GM19099 (cell line): ENCODE measurements at regions not wholly inside any gene's neighbourhood (a gene's known extent, or its start where the extent isn't known, plus 50 kb on each side); places are given as distances from the start of the nearest gene placed in this dataset.

Experiments used
- POLR2A ChIP-seq: IDR thresholded peaks from 3 replicates; pipeline ENCODE4 v1.6.1; 2011; ENCODE audit warnings: low read depth; ENCODE audit not compliant: insufficient read length; ENCODE audit errors: extremely low read depth

GRCh38 chr12:69119770-69120169, 119.6 kb upstream of the CPSF6 start:
- TF ChIP-seq POLR2A = no peak

- no peak for TF ChIP-seq POLR2A
Measured at GRCh38 chr12:69120354-69120753, 119.0 kb upstream of the CPSF6 start.

GRCh38 chr12:69123311-69123710, 116.1 kb upstream of the CPSF6 start:
- no peak for TF ChIP-seq POLR2A

GRCh38 chr12:69123919-69124638, 115.3 kb upstream of the CPSF6 start:
- no peak for TF ChIP-seq POLR2A

DNA sequence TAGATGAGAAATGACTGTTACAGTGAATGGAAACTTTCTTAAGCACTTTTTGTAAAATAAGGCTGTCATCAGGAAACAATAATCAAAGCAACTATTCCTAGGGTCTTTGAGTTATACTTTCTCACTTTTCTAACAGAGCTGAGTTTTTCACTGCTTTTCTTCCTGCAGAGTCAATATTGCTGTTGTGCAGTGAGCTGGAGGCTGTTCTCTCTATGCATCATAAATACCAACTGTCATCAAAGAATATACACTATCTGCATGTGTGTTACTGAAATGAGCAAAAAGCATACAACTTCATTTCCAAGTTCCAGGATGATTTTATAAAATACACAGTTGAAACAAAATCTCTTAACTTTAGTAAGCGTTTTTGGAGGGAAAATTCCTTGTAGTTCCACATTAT, 110.4 kb upstream of the CPSF6 start:
- no peak for TF ChIP-seq POLR2A

DNA sequence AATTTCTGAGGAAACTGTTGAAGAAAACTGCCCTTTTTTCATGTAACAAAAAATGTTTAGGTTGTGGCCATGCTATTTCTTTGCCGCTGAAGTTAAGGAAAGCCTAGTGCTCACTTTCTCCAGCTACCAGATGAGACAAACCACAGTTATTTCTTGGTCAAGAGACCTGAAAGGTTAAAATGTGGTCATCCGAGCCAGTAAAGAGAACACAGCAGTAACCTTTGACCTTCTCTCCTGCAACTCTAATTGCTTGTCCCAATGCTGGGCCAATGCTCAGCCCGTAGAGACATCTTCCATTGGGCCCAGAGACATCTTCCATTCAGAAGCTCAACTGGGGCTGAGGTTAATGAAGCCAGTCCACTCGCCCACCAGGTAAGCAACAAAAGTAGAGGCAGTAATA, 109.8 kb upstream of the CPSF6 start:
- no peak for TF ChIP-seq POLR2A

- TF ChIP-seq POLR2A = no peak
Measured at GRCh38 chr12:69130064-69130463, 109.3 kb upstream of the CPSF6 start.

DNA sequence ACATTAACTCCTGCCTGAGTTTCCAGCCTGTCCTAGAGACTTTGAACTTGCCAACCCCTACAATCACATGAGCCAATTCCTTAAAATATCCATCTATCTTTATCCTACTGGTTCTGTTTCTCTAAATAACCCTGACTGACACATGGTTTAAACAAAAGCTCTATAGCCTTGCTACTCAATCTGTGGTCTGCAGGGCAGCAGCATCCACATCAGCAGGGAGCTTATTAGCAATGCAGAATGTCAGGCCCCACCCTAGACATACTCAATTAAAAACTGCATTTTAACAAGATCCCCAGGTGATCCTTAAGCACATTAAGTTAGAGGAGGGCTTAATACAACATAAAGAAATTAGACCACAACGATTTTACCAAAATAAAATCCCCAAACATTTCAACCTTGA, 108.3 kb upstream of the CPSF6 start:
- TF ChIP-seq POLR2A = no peak

- no peak for TF ChIP-seq POLR2A
Measured at GRCh38 chr12:69136931-69137613, 102.3 kb upstream of the CPSF6 start.

DNA sequence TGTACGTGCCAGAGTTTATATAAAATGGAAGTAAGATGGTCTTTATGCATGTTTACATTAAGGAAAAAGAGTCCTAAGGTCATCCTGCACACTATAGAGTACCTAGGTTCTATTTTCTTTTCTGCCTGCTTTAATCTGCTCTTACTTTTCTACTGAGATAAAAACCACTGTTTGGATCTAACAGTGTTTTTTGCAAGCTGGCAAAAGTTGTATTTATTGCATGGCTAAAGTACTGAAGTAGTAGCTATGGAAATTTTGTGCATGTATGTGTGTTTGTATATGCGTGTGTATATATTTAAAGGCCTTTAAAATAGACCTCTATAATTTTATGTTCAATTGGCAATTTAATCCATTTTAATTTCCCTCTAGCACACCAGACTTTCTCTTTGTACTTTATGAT, 98.3 kb upstream of the CPSF6 start:
- TF ChIP-seq POLR2A = no peak

DNA sequence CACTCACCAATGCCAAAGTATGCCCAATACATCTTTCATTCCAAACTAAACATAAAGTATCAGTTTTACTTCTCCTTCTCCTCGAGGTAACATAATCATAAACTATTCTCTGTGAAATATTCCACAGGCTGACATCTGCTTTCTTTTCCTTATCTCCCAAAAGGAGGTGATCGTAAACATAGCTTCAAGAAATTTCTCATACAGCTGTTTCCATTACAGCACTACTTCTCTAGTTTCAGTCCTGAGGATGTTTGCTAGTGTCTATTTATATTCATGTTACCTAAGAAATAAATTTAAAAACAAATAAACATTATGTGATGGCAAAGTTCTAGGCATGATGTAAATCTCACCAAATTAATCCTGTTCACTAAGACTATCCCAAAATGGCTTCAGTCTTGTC, 90.1 kb upstream of the CPSF6 start:
- no peak for TF ChIP-seq POLR2A

DNA sequence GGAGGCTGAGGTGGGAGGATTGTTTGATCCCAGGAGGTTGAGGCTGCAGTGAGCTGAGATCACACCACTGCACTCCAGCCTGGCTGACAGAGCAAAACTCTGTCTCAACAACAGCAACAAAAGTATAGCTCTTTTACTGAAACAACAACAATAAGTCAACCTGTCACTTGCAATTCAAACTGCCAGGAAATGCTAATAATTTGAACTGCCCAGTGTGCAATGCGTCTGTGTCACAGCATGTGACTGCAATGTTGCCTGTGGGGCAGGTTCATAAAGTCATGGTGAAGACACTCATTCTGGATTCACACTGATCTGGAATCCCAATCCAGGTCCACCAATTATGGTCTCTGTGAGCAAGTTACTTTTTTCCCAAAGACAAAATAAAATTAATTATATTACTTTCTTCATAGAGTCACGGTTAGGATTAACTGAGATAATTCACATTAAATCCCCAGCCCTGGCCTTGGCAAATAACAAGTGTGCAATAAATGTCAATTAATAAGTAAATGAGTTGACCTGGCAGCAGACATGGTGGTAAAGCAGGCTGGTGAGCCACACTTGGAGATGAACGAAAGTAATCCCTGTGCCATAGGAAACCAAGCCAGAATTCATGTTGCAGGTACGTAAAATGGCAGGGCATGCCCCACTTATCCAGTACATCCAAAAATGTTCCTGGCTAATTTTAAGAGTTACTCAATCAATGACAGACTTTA, 89.1 kb upstream of the CPSF6 start:
- no peak for TF ChIP-seq POLR2A

- no peak for TF ChIP-seq POLR2A
Measured at GRCh38 chr12:69150796-69151127, 88.6 kb upstream of the CPSF6 start.

DNA sequence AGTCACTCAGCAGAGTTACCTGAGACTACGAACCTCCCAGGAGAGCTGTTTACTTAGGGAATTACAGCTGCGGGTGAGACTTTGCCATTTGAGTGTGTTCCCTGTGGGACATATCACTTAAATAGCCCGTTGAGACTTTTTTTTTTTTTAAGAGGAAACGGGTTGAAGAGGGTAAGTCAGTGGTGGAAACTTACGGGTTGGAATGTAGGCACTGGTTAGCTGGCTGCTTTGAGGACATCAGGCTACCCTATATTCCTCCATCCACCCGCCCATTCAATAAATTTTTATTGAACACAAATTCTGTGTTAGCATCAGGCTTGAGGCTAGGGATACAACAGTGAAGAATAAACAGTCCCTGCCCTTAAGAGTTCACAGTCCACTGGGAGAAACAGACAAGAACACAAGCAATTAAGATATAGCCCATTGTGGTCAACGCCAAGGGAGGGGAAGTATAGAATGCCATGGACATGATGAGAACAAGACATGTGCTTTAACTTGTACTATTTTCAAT, 88.1 kb upstream of the CPSF6 start:
- no peak for TF ChIP-seq POLR2A

- no peak for TF ChIP-seq POLR2A
Measured at GRCh38 chr12:69154585-69155363, 84.6 kb upstream of the CPSF6 start.
